HCT116 (cell line): ENCODE measurements at regions not wholly inside any gene's neighbourhood (a gene's known extent, or its start where the extent isn't known, plus 50 kb on each side); places are given as distances from the start of the nearest gene placed in this dataset.

Experiments
- CTCF ChIP-seq, 3 experiments: fragments of 200-600 bp in 1 of 3; sonication (generic) in 1 of 3; IDR thresholded peaks in 2 of 3; conservative IDR thresholded peaks in 1 of 3; 2 replicates each; pipeline ENCODE4 v1.5.1; 2012 to 2017; ENCODE audit warnings: low read depth in 2 of 3, low read length in 2 of 3, antibody characterized with exemption in 1 of 3, borderline replicate concordance in 1 of 3, control low read depth in 1 of 3, mild to moderate bottlenecking in 1 of 3, mixed read lengths in 1 of 3, mixed run types in 1 of 3, moderate library complexity in 1 of 3; ENCODE audit not compliant: insufficient read depth in 1 of 3
- FOSL1 ChIP-seq: IDR thresholded peaks from 2 replicates; pipeline ENCODE4 v1.6.1; 2012; ENCODE audit warnings: low read depth
- JUND ChIP-seq: IDR thresholded peaks from 2 replicates; pipeline ENCODE4 v1.6.1; 2012
- POLR2A ChIP-seq: IDR thresholded peaks from 2 replicates; pipeline ENCODE4 v1.7.0; 2011; ENCODE audit warnings: borderline replicate concordance; ENCODE audit not compliant: insufficient read depth, insufficient read length; ENCODE audit errors: extremely low read depth
- POLR2AphosphoS5 ChIP-seq: IDR thresholded peaks from 2 replicates; pipeline ENCODE4 v1.6.1; 2011; ENCODE audit warnings: mild to moderate bottlenecking, low read depth, low read length, moderate library complexity
- RAD21 ChIP-seq: IDR thresholded peaks from 2 replicates; pipeline ENCODE4 v1.6.1; 2012; ENCODE audit warnings: low read depth, mild to moderate bottlenecking
- SRF ChIP-seq: IDR thresholded peaks from 2 replicates; pipeline ENCODE4 v1.6.1; 2012; ENCODE audit warnings: low read depth

DNA sequence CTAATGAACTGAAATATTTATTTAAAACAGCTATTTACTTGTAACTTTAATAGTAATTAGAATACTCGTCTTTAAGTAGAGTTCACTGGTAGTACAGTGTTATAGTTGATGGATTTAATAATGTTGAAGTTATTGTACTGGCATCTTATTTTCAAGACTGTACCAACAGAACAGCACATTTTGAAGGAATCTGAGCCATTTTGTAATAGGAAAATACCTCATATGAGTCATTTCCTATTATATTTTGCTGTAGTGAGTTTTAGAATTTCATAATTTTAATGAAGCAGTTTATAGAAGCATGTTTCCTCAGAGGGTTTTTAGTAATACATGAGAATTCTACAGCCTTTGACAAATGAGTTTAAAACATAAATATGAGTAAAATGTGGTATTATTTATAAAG, 258.3 kb downstream of the OLFM3 start:
- TF ChIP-seq CTCF (IDR thresholded peaks at IDR 0.05 in 2 of 3, conservative IDR thresholded peaks at IDR 0.05 in 1 of 3; ENCODE audit: borderline replicate concordance in 1 of 3, insufficient read depth in 1 of 3, low read depth in 2 of 3, low read length in 2 of 3) = no peak
- TF ChIP-seq JUND = no peak
- TF ChIP-seq SRF = no peak
- TF ChIP-seq POLR2A = no peak
- TF ChIP-seq RAD21 = no peak
- no peak for TF ChIP-seq POLR2AphosphoS5
- no peak for TF ChIP-seq FOSL1
